Mucosa of descending colon (tissue), 3 donors: ENCODE measurements at regions not wholly inside any gene's neighbourhood (a gene's known extent, or its start where the extent isn't known, plus 50 kb on each side); places are given as distances from the start of the nearest gene placed in this dataset.
A peak's percentile ranks its signal among the peaks of the same experiment; 100 is the strongest.
"Not testable (repeated sequence)": the region's sequence is repeated elsewhere in the genome, so short reads cannot be mapped to it uniquely, and the experiment has no call there.

Experiments
- ATAC-seq: fragments of 200-7000 bp; cut with Tn5 transposase; one replicate; pipeline ENCODE4 v1.9.1; 2020; ENCODE audit warnings: mild to moderate bottlenecking, moderate library complexity
- DNase-seq, 3 donors: peaks; one replicate each; pipeline ENCODE4 v3.0.0-alpha.2; 2020
- H3K36me3 ChIP-seq: fragments of 200-600 bp; one replicate; pipeline ENCODE4 v1.8.0; 2021; ENCODE audit warnings: low read depth, mild to moderate bottlenecking
- H3K4me1 ChIP-seq: fragments of 200-600 bp; one replicate; pipeline ENCODE4 v1.8.0; 2021; ENCODE audit warnings: low read depth, mild to moderate bottlenecking
- H3K4me3 ChIP-seq: fragments of 200-600 bp; one replicate; pipeline ENCODE4 v1.8.0; 2021; ENCODE audit warnings: mild to moderate bottlenecking
- H3K9me3 ChIP-seq: fragments of 200-600 bp; one replicate; pipeline ENCODE4 v1.8.0; 2021; ENCODE audit warnings: mild to moderate bottlenecking
- CTCF ChIP-seq: fragments of 200-600 bp; IDR thresholded peaks from one replicate; pipeline ENCODE4 v1.8.0; 2022; ENCODE audit warnings: antibody characterized with exemption, mild to moderate bottlenecking
- intact Hi-C, 2 donors: fragments of 100-400 bp; cut with DNase I in 1 of 2; cut with micrococcal nuclease in 1 of 2; formaldehyde crosslinking; loops; one replicate each; pipeline versions ENCODE4 v1.11.0 to v1.11.1; 2022; cut with DNase I, micrococcal nuclease
- donor health status: DM: no; HTN: no; CAD: no; lungs with moderate emphysema.
- donor health status: DM: no; HTN: no; CAD: no.
- donor health status: DM: no; HTN: yes; CAD: no.

GRCh38 chr20:41692479-41693135, 74.4 kb upstream of the CHD6 start:
- ATAC-seq (peak; percentile 68), DNase-seq (peak; percentile 82 to 90 (median 82))
- Histone ChIP-seq H3K9me3 (no peaks in the 10 kb centered on the region), H3K36me3 (no peaks in the 10 kb centered on the region), H3K4me1 (peaks cover 22% of the 10 kb centered on the region), H3K4me3 (peak overlapping the region; percentile 38)
- intact Hi-C loops, result no loop called here
- TF ChIP-seq CTCF, result no peak

GRCh38 chr20:41691443-41691842, 73.3 kb upstream of the CHD6 start:
- Histone ChIP-seq H3K4me3 (no peak overlapping the region), H3K36me3 (no peaks in the 10 kb centered on the region), H3K9me3 (no peaks in the 10 kb centered on the region), H3K4me1 (peaks cover 22% of the 10 kb centered on the region)
- no peak for TF ChIP-seq CTCF
- ATAC-seq (no peak), DNase-seq (no peak)
- intact Hi-C loops, result no loop called here

- intact Hi-C loops, result no loop called here
- Histone ChIP-seq H3K36me3 (no peaks in the 10 kb centered on the region), H3K9me3 (no peaks in the 10 kb centered on the region), H3K4me3 (no peak overlapping the region), H3K4me1 (peaks cover 22% of the 10 kb centered on the region)
- TF ChIP-seq CTCF, result no peak
- DNase-seq, result no peak
- ATAC-seq, result no peak
Measured at GRCh38 chr20:41690702-41691101, 72.5 kb upstream of the CHD6 start.

GRCh38 chr20:41686961-41687360, 68.8 kb upstream of the CHD6 start:
- no peak for ATAC-seq
- no peak for TF ChIP-seq CTCF
- H3K9me3 ChIP-seq, result no peaks in the 10 kb centered on the region

GRCh38 chr20:41685145-41685544, 67.0 kb upstream of the CHD6 start:
- intact Hi-C loops, ATAC-seq, H3K4me3 ChIP-seq, H3K4me1 ChIP-seq, DNase-seq, H3K9me3 ChIP-seq, H3K36me3 ChIP-seq: not testable (repeated sequence)

More at GRCh38 chr20:41686961-41687360, 68.8 kb upstream of the CHD6 start:
- intact Hi-C loops, result no loop called here
- H3K4me1 ChIP-seq, result peaks cover 5% of the 10 kb centered on the region
- no peak overlapping the region for H3K4me3 ChIP-seq
- no peaks in the 10 kb centered on the region for H3K36me3 ChIP-seq
- no peak for DNase-seq

GRCh38 chr20:41678799-41679198, 60.6 kb upstream of the CHD6 start:
- Histone ChIP-seq H3K4me3 (no peak overlapping the region), H3K36me3 (no peaks in the 10 kb centered on the region), H3K9me3 (no peaks in the 10 kb centered on the region), H3K4me1 (no peaks in the 10 kb centered on the region)
- no peak for DNase-seq
- ATAC-seq, result no peak
- no peak for TF ChIP-seq CTCF
- intact Hi-C loops, result no loop called here
